Mesodermal cell (in vitro differentiated cells): ENCODE measurements at regions not wholly inside any gene's neighbourhood (a gene's known extent, or its start where the extent isn't known, plus 50 kb on each side); places are given as distances from the start of the nearest gene placed in this dataset.

ENCODE experiments used
- H3K27ac ChIP-seq: 2 replicates; pipeline ENCODE4 v1.7.0; 2013; ENCODE audit warnings: mild to moderate bottlenecking, low read depth, low read length, moderate library complexity; ENCODE audit not compliant: severe bottlenecking
- H3K36me3 ChIP-seq: 2 replicates; pipeline ENCODE4 v1.7.1; 2013; ENCODE audit warnings: mild to moderate bottlenecking, low read length, moderate library complexity; ENCODE audit not compliant: control insufficient read depth, insufficient read depth
- H3K4me1 ChIP-seq: one replicate; pipeline ENCODE4 v1.7.1; 2013; ENCODE audit warnings: mild to moderate bottlenecking, low read length; ENCODE audit not compliant: insufficient read depth, control insufficient read depth, poor library complexity, severe bottlenecking
- H3K4me3 ChIP-seq: 2 replicates; pipeline ENCODE4 v1.7.0; 2013; ENCODE audit warnings: low read length, control low read depth, mild to moderate bottlenecking; ENCODE audit not compliant: insufficient read depth, poor library complexity, severe bottlenecking; ENCODE audit errors: extremely low read depth
- H3K9me3 ChIP-seq: 2 replicates; pipeline ENCODE4 v1.7.1; 2013; ENCODE audit warnings: mild to moderate bottlenecking, low read length, moderate library complexity; ENCODE audit not compliant: control insufficient read depth
- WGBS, 2 experiments: methylation state at CpG; one replicate each; pipeline ENCODE4 v1.1.5; 2013; ENCODE audit warnings: missing lambda C conversion rate in 2 of 2; ENCODE audit not compliant: insufficient coverage in 2 of 2; 5-methylcytosine and 5-hydroxymethylcytosine counted together

DNA sequence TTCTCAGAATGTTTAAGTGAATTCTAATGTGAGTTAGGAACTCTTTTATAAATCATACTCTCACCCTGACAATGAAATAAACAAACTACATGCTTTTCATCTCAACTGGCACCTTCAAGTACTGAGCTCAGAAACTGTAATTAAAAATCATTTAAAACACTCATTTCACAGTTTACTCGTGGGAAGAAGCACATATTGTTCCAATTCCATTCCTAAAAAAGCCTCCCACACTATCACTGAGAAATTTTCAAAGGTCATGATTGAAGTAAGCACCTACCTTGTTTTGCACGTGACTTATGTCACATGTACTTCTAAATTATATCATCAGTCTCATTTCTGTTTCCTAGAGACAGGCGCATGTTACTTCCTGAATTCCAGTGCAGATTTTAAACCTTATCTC lies 678.1 kb upstream of the SLC8A1 start:
- H3K36me3 ChIP-seq: no peaks in the 10 kb centered on the region
- H3K27ac ChIP-seq: no peak overlapping the region
- H3K9me3 ChIP-seq: no peaks in the 10 kb centered on the region
- no peak overlapping the region for H3K4me3 ChIP-seq
- no peaks in the 10 kb centered on the region for H3K4me1 ChIP-seq
- 83 to 88% methylated on average over 3 of the region's 3 CpGs for WGBS, 2 experiments

- Histone ChIP-seq H3K27ac (no peak overlapping the region), H3K36me3 (no peaks in the 10 kb centered on the region), H3K4me1 (no peaks in the 10 kb centered on the region), H3K4me3 (no peak overlapping the region), H3K9me3 (no peaks in the 10 kb centered on the region)
- 85% methylated on average over 1 of the region's 1 CpG for WGBS, 2 experiments
These were observed 685.1 kb upstream of the SLC8A1 start for GRCh38 chr2:41137031-41137430.

- no peaks in the 10 kb centered on the region for H3K36me3 ChIP-seq
- no peak overlapping the region for H3K27ac ChIP-seq
- no peaks in the 10 kb centered on the region for H3K9me3 ChIP-seq
- WGBS, 2 experiments: 100% methylated on average over 2 of the region's 5 CpGs
- H3K4me3 ChIP-seq: no peak overlapping the region
- H3K4me1 ChIP-seq: no peaks in the 10 kb centered on the region
These were observed 689.4 kb upstream of the SLC8A1 start for GRCh38 chr2:41141146-41141791.

DNA sequence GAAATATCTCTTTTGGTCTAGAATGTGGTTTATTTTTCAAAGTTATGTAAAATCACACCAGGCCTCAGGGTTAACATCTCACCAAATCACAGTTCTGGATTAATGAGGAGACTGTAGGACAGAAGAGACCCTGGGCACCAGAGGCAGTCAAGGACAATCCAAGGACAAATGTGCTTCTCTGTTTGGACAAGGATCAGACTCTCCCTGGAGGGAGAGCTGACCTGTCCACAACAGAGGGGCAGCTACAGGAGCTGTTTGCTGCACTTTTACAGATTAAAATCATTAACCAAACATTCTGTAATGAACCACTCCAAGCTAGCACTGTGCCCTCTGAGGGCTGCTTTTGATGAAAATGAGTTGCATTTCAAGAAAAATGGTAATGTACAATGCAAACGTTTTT lies 690.6 kb upstream of the SLC8A1 start:
- Histone ChIP-seq H3K9me3 (no peaks in the 10 kb centered on the region), H3K36me3 (no peaks in the 10 kb centered on the region), H3K4me3 (no peak overlapping the region), H3K27ac (no peak overlapping the region), H3K4me1 (no peaks in the 10 kb centered on the region)
- 56 to 67% methylated on average over 1 of the region's 1 CpG for WGBS, 2 experiments

- Histone ChIP-seq H3K9me3 (no peaks in the 10 kb centered on the region), H3K36me3 (no peaks in the 10 kb centered on the region), H3K4me3 (no peak overlapping the region), H3K4me1 (no peaks in the 10 kb centered on the region), H3K27ac (no peak overlapping the region)
- no CpG with 5 or more reads among the region's 1 CpG for WGBS, 2 experiments
These were observed 693.2 kb upstream of the SLC8A1 start for GRCh38 chr2:41145066-41145465.

GRCh38 chr2:41149054-41149453 lies 697.2 kb upstream of the SLC8A1 start:
- Histone ChIP-seq H3K9me3 (no peaks in the 10 kb centered on the region), H3K4me3 (no peak overlapping the region), H3K4me1 (no peaks in the 10 kb centered on the region), H3K36me3 (no peaks in the 10 kb centered on the region), H3K27ac (no peak overlapping the region)
- WGBS, 2 experiments: no CpG with 5 or more reads among the region's 1 CpG

GRCh38 chr2:41151746-41152145 lies 699.9 kb upstream of the SLC8A1 start:
- H3K27ac ChIP-seq: no peak overlapping the region
- H3K4me1 ChIP-seq: no peaks in the 10 kb centered on the region
- no peaks in the 10 kb centered on the region for H3K36me3 ChIP-seq
- WGBS, 2 experiments: no CpG with 5 or more reads among the region's 4 CpGs
- no peak overlapping the region for H3K4me3 ChIP-seq
- no peaks in the 10 kb centered on the region for H3K9me3 ChIP-seq

DNA sequence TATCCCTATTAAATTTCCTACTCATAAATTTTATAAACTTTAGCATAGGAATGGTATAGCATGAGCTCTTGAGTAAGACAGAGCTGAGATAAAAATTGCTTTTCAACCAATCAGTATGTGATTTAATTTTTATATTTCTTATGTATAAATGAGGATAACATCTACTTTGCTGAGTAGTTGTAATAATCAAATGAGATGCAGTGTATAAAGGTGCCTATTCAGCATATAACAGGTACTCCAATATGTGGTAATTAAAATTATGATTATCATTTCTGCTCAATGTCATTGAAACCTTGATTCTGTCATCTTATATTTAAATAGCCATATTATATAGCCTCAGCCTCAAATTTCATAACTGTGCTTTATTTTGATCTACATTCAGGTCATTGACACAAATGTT lies 700.4 kb upstream of the SLC8A1 start:
- Histone ChIP-seq H3K36me3 (no peaks in the 10 kb centered on the region), H3K9me3 (no peaks in the 10 kb centered on the region), H3K4me3 (no peak overlapping the region), H3K27ac (no peak overlapping the region), H3K4me1 (no peaks in the 10 kb centered on the region)

- 88% methylated on average over 1 of the region's 1 CpG; no CpG with 5 or more reads in 1 of the 2 experiments for WGBS, 2 experiments
- H3K9me3 ChIP-seq: no peaks in the 10 kb centered on the region
- no peaks in the 10 kb centered on the region for H3K36me3 ChIP-seq
- no peak overlapping the region for H3K4me3 ChIP-seq
- H3K4me1 ChIP-seq: no peaks in the 10 kb centered on the region
- H3K27ac ChIP-seq: peak overlapping the region; percentile 1
These were observed 708.5 kb upstream of the SLC8A1 start for GRCh38 chr2:41160439-41160838.

DNA sequence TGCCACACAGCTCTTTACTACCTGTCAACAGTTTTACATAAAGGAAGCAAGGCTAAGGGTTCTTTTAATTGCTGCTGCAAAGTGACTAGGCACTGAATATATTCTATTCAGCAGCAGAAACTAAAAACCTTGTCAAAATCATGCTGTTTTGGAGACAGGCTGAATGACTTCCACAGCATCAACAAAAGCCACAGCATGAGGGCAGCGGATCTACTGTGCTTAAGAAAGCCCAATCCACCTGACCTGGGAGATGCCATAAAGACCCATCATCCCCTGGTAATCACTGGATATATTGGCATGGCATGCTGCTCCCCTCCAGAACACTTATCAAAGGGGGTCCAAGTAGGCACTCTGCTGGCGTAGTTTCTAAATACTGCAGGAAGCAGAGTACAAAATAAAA lies 715.1 kb upstream of the SLC8A1 start:
- Histone ChIP-seq H3K9me3 (no peaks in the 10 kb centered on the region), H3K27ac (no peak overlapping the region), H3K4me1 (no peaks in the 10 kb centered on the region), H3K36me3 (no peaks in the 10 kb centered on the region), H3K4me3 (no peak overlapping the region)
- 33 to 67% methylated on average over 1 of the region's 2 CpGs for WGBS, 2 experiments

DNA sequence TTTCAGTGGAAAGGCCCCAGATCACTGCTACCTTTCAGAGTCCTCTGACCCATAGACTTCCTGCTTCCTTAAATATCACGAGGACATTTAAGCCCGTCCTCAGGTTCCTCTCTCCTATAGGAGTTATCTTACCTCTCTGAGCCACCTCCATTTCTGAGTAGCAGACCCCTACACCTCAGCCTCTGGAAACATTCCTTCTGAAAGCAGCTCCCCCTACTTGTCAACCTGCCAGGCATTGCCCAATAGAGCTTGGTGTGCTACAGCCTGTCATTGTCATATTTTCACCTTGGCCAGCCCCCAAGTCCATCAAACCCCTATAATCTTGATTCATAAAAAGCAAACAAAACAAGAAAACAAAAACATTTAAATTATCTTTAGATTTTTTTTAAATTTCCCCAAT lies 717.9 kb upstream of the SLC8A1 start:
- Histone ChIP-seq H3K4me3 (no peak overlapping the region), H3K9me3 (no peaks in the 10 kb centered on the region), H3K27ac (no peak overlapping the region), H3K36me3 (no peaks in the 10 kb centered on the region), H3K4me1 (no peaks in the 10 kb centered on the region)
- WGBS, 2 experiments: 93 to 100% methylated on average over 2 of the region's 2 CpGs
